GM21423 (cell line): ENCODE measurements at regions not wholly inside any gene's neighbourhood (a gene's known extent, or its start where the extent isn't known, plus 50 kb on each side); places are given as distances from the start of the nearest gene placed in this dataset.
"Not testable (repeated sequence)": the region's sequence is repeated elsewhere in the genome, so short reads cannot be mapped to it uniquely, and the experiment has no call there.

Experiments
- ATAC-seq: cut with Tn5 transposase; IDR thresholded peaks from one replicate; pipeline ENCODE4 v1.9.1; 2021; ENCODE audit warnings: mild to moderate bottlenecking, moderate library complexity; ENCODE audit not compliant: unreplicated experiment

GRCh38 chr4:115279330-115279729 lies 165.9 kb upstream of the NDST4 start:
- ATAC-seq = no peak

- ATAC-seq = no peak
These were observed 165.4 kb upstream of the NDST4 start for GRCh38 chr4:115278830-115279229.

GRCh38 chr4:115275615-115276014 lies 162.2 kb upstream of the NDST4 start:
- ATAC-seq = no peak

GRCh38 chr4:115274545-115274944 lies 161.1 kb upstream of the NDST4 start:
- peak; percentile 89 for ATAC-seq

- ATAC-seq = no peak
These were observed 159.2 kb upstream of the NDST4 start for GRCh38 chr4:115272594-115272993.

- ATAC-seq = no peak
These were observed 158.8 kb upstream of the NDST4 start for GRCh38 chr4:115272185-115272584.

- ATAC-seq = no peak
These were observed 146.8 kb upstream of the NDST4 start for GRCh38 chr4:115260195-115260594.

GRCh38 chr4:115259642-115260041 lies 146.2 kb upstream of the NDST4 start:
- no peak for ATAC-seq

- ATAC-seq = no peak
These were observed 136.4 kb upstream of the NDST4 start for GRCh38 chr4:115249808-115250207.

- ATAC-seq = no peak
These were observed 121.1 kb upstream of the NDST4 start for GRCh38 chr4:115234405-115235093.

- no peak for ATAC-seq
These were observed 120.2 kb upstream of the NDST4 start for GRCh38 chr4:115233600-115233999.

- ATAC-seq = no peak
These were observed 116.5 kb upstream of the NDST4 start for GRCh38 chr4:115229873-115230272.

GRCh38 chr4:115228851-115229250 lies 115.4 kb upstream of the NDST4 start:
- no peak for ATAC-seq

GRCh38 chr4:115222061-115222460 lies 108.6 kb upstream of the NDST4 start:
- no peak for ATAC-seq

GRCh38 chr4:115219862-115220261 lies 106.4 kb upstream of the NDST4 start:
- no peak for ATAC-seq

GRCh38 chr4:115219315-115219860 lies 106.0 kb upstream of the NDST4 start:
- no peak for ATAC-seq

- ATAC-seq = no peak
These were observed 102.5 kb upstream of the NDST4 start for GRCh38 chr4:115215935-115216334.

- no peak for ATAC-seq
These were observed 100.3 kb upstream of the NDST4 start for GRCh38 chr4:115213716-115214115.

- no peak for ATAC-seq
These were observed 87.6 kb upstream of the NDST4 start for GRCh38 chr4:115201042-115201330.

- ATAC-seq = not testable (repeated sequence)
These were observed 87.0 kb upstream of the NDST4 start for GRCh38 chr4:115200201-115201041.

- not testable (repeated sequence) for ATAC-seq
These were observed 81.2 kb upstream of the NDST4 start for GRCh38 chr4:115194612-115195011.

GRCh38 chr4:115190529-115190928 lies 77.1 kb upstream of the NDST4 start:
- no peak for ATAC-seq
